HG03342 (cell line): ENCODE measurements at regions not wholly inside any gene's neighbourhood (a gene's known extent, or its start where the extent isn't known, plus 50 kb on each side); places are given as distances from the start of the nearest gene placed in this dataset.
A peak's percentile ranks its signal among the peaks of the same experiment; 100 is the strongest.

Experiments
- ATAC-seq: cut with Tn5 transposase; IDR thresholded peaks from one replicate; pipeline ENCODE4 v1.9.1; 2021; ENCODE audit warnings: mild to moderate bottlenecking, moderate library complexity; ENCODE audit not compliant: unreplicated experiment

- ATAC-seq = no peak
Observed at GRCh38 chr9:27743490-27743889, 170.2 kb upstream of the C9orf72 start.

DNA sequence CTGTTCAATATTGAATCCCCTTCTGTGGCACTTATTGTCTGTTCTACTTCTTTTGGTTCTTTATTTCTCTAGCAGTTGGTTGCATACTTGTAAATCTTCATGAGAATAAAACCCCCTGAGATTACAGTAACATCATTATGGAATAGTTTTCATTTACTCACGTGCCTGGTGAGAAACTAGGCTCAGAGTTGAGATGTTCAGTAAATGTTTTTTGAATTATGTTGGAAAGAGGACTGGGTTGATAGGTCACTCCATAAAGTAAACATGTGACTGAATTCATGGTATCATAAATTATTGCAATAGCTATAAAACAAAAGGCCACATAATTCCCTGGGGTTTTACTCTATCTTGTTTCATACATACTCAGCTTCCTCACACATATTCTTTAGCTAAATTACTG lies 174.2 kb upstream of the C9orf72 start:
- no peak for ATAC-seq

DNA sequence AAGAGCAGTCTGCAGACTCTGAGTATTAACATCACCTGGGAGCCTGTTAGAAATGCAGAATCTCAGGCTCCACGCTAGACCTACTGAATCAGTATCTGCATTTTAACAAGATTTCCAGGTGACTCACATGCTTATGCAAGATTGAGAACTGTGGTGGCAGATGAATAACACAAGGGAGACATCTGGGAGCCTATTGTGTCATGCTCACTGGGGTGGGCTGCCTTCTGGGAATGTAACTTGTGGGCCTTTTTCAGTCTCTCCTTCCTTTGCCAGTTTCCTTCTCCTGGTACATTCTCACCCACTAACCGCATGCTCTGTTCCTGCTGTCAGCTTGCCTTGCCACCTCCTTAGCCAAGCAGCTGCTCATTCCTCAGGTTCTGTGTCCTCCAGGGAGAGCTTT lies 176.6 kb upstream of the C9orf72 start:
- no peak for ATAC-seq

- ATAC-seq = no peak
Observed at GRCh38 chr9:27750566-27750965, 177.3 kb upstream of the C9orf72 start.

- no peak for ATAC-seq
Observed at GRCh38 chr9:27752069-27752468, 178.8 kb upstream of the C9orf72 start.

GRCh38 chr9:27755846-27756245 lies 182.6 kb upstream of the C9orf72 start:
- ATAC-seq = no peak

- no peak for ATAC-seq
Observed at GRCh38 chr9:27756418-27756817, 183.1 kb upstream of the C9orf72 start.

GRCh38 chr9:27763831-27764230 lies 190.6 kb upstream of the C9orf72 start:
- no peak for ATAC-seq

GRCh38 chr9:27765266-27766072 lies 192.2 kb upstream of the C9orf72 start:
- no peak for ATAC-seq

DNA sequence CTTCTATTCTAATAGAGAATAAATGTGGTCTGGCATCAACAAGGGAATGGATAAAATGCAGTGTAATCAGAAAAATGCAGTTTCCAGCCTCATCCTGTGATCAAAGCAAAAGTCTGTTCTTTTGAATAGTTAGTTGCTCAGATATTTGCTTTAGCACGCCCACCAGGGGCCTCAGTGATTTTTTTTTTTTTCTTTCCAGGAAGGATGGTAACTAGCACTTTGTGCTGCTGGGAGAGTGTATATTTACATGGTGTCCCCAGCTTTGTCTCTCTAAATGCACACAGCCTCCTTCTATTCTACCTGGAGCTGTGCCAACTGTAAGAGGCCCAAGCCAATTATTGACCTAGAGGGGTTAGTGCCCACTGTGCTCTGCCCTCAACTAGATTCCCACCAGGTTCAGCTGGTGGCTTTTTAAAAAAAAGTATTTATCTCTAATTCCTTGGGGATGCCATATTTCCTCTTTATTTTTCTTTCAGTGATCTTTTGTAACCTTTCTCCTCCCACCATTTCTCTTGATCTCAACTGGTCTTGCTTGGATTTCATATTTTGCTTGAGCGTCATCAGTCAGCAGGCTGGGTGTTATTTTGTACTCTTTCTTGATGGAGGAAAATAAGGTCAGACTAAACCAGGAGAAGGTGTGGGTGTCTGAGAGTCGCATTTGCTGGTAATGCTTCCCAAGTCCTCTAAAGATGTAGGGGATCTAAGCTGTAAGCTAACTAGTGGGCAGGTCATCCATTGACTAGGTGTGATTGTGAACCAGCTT lies 193.0 kb upstream of the C9orf72 start:
- ATAC-seq = no peak

DNA sequence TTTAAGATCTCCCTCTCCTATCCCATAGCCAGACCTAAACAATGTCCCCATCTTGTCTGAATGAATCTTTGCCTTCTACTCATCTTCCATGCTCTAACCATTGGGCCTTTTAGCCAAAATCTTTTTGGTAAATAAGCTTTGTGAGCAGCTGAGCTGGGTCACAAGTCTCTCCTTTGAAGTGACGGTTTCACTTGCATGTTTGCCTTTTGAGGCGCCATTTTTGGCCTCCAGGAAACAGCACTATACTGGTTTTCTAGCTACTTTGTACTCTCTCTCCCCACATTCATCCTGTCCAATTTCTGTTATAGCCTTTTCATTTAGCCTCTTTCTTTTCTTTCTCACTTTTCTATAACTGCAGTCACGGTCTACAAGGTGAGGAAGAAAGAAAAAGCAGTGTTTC lies 195.5 kb upstream of the C9orf72 start:
- ATAC-seq = no peak

DNA sequence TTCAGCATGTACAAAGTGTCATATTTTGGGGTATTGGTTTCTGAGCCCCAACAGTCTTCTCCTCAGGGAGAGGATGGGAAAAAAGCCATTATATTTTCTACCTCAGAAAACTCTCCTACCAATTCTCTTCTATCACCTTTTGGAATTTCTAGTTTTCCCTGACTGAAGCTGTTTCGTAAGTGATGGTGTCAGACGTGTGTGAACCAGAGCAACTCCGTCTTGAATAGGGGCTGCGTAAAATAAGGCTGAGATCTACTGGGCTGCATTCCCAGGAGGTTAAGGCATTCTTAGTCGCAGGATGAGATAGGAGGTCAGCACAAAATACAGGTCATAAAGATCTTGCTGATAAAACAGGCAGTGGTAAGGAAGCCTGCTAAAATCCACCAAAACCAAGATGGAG lies 197.3 kb upstream of the C9orf72 start:
- no peak for ATAC-seq

DNA sequence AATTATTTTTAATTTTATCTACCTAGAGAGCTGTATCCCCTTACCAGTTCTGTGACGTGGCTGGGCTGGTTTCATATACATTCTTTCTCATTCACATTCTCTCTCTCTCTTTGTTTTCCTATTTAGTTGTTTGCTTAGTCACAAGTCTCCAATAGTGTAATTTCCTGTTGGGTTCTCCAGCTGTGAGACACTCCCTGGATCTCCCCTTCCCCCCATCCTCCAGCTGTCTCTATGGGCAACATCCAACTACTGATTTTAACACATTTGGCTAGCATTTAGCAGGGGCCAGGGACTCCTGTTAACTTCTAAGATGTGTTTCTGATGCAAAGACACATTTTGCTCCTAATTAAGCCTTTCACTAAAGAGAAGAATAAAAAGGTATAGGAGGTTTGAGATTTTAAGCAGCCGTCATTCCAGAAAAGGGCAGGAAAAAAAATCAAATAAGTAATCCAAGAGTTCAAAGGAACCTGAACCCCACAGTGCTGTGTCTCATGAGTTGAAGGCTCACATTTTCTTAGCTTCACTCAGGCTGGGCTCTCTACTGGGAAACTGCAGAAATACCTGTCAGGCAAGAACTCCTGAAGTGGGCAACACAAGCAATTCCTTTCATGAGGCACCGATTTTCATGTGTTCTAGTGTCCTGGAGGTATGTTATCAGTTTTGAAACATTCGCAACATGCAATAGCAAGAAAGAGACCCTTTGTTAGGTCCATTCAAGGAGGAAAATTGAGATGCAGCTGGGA lies 198.7 kb upstream of the C9orf72 start:
- ATAC-seq = no peak

DNA sequence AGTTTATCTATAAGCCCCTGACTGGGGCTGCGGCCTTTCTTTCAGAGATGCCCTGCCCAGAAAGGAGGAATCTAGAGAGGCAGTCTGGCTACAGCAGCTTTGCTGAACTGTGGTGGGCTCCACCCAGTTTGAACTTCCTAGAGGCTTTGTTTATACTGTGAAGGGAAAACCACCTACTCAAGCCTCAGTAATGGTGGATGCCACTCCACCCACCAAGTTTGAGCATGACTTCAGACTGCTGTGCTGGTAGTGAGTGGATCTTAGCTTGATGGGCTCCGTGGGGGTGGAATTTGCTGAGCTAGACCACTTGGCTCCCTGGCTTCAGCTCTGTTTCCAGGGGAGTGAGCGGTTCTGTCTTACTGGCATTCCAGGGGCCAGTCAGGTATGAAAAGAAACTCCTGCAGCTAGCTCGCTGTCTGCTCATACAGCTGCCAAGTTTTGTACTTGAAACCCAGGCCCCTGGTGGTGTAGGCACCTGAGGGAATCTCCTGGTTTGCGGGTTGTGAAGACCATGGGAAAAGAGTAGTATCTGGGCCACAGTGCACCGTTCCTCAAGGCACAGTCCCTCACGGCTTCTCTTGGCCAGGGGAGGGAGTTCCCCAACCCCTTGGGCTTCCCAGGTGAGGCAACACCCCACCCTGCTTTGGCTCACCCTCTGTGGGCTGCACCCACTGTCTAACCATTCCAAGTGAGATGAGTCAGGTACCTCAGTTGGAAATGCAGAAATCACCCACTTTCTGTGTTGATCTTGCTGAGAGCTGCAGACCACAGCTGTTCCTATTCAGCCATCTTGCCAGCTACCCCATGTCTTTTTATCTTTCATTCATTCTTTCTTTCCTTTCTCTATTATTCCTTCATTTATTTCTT lies 211.8 kb upstream of the C9orf72 start:
- ATAC-seq = peak; percentile 52

- ATAC-seq = peak; percentile 82
Observed at GRCh38 chr9:27785714-27786100, 212.4 kb upstream of the C9orf72 start.

- no peak for ATAC-seq
Observed at GRCh38 chr9:27787891-27788290, 214.6 kb upstream of the C9orf72 start.

DNA sequence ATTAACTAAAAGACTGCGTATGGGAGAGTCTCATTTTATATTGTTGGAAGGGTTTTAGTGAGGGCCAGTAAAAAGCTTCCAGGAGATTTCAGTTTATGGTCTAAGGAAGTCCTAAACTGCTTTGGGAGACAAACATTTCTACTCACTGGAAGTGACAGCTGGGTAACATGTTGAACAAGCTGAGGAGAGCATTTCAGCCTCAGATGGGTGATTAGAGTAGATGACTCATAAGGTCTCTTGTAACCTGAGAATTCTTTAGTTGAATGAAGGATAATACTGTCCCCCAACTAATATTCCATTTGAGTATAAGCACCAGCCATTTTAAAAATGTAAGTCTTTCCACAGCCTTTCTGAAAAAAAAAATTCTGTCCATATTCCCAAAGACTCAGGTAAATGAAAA lies 218.0 kb upstream of the C9orf72 start:
- ATAC-seq = no peak

GRCh38 chr9:27792971-27793689 lies 219.8 kb upstream of the C9orf72 start:
- peak; percentile 50 for ATAC-seq

- no peak for ATAC-seq
Observed at GRCh38 chr9:27799326-27799725, 226.0 kb upstream of the C9orf72 start.

DNA sequence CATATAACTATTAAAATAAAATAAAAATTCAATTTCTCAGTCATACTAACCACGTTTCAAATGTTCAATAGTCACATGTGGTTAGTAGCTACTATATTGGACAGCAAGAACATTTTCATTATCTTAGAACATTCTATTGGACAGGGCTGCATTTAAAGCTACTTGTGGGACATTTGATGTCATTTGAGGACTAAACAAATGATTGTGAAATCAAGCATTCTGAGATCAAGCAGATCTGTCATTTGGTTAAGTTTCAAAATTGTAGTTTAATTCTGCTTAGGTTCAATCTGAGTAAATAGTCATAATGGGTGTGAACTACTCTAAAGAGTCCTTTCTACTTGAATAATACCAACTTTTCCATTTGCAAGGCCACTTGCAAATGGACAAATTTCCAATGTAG lies 226.9 kb upstream of the C9orf72 start:
- no peak for ATAC-seq
